Panc1 (cell line): ENCODE measurements at regions not wholly inside any gene's neighbourhood (a gene's known extent, or its start where the extent isn't known, plus 50 kb on each side); places are given as distances from the start of the nearest gene placed in this dataset.

ENCODE experiments used
- ATAC-seq: fragments of 200-7000 bp; cut with Tn5 transposase; 2 replicates; pipeline ENCODE4 v1.9.1; 2020; ENCODE audit warnings: mild to moderate bottlenecking, moderate library complexity
- BruUV-seq: library from RNA; stranded (reverse); fragments of 400-500 nt; replicated peaks from 2 replicates; lab custom pipeline; 2021; lab: Mats Ljungman, UMichigan
- CTCF ChIA-PET: fragments of 300-600 bp; sonication (Branson Sonifier 250); formaldehyde crosslinking; loops from one replicate; lab custom pipeline; 2022; ENCODE audit warnings: antibody characterized with exemption; lab: Charles Lee
- POLR2A ChIA-PET: fragments of 300-600 bp; sonication (Branson Sonifier 250); formaldehyde crosslinking; loops from one replicate; lab custom pipeline; 2022; ENCODE audit warnings: antibody characterized with exemption; lab: Charles Lee
- DNase-seq: peaks from one replicate; pipeline ENCODE4 v3.0.0-alpha.2; 2010; ENCODE audit warnings: low read depth, low spot score
- H3K27ac ChIP-seq: 2 replicates; pipeline ENCODE4 v1.5.1; 2011; ENCODE audit warnings: mild to moderate bottlenecking, low read length, inconsistent platforms
- H3K27me3 ChIP-seq: fragments of 200-500 bp; sonication (Bioruptor generic); 2 replicates; pipeline ENCODE4 v1.6.0; 2014; ENCODE audit warnings: low read length, inconsistent platforms; ENCODE audit not compliant: control insufficient read depth, insufficient read depth
- H3K36me3 ChIP-seq: fragments of 200-500 bp; sonication (Bioruptor generic); 2 replicates; pipeline ENCODE4 v1.5.1; 2014; ENCODE audit warnings: inconsistent platforms, mild to moderate bottlenecking, low read length, moderate library complexity; ENCODE audit not compliant: control insufficient read depth, insufficient read depth
- H3K4me1 ChIP-seq: 2 replicates; pipeline ENCODE4 v1.5.1; 2011; ENCODE audit warnings: inconsistent platforms, mild to moderate bottlenecking, low read length, moderate library complexity; ENCODE audit not compliant: control insufficient read depth, insufficient read depth
- H3K4me3 ChIP-seq, 2 experiments: 2 replicates each; pipeline ENCODE4 v1.5.1; 2011 to 2012; ENCODE audit warnings: low read depth in 2 of 2, low read length in 2 of 2, mild to moderate bottlenecking in 2 of 2, inconsistent platforms in 1 of 2, moderate library complexity in 1 of 2
- H3K9me3 ChIP-seq: fragments of 200-500 bp; sonication (Bioruptor generic); 2 replicates; pipeline ENCODE4 v1.5.1; 2014; ENCODE audit warnings: low read depth, mild to moderate bottlenecking, inconsistent platforms, low read length, moderate library complexity; ENCODE audit not compliant: control insufficient read depth, insufficient read depth
- CTCF ChIP-seq: fragments of 450-650 bp; IDR thresholded peaks from 2 replicates; pipeline ENCODE4 v1.5.1; 2017; ENCODE audit warnings: mild to moderate bottlenecking
- POLR2AphosphoS5 ChIP-seq: IDR thresholded peaks from 2 replicates; pipeline ENCODE4 v1.6.1; 2012; ENCODE audit warnings: mild to moderate bottlenecking, low read depth, low read length, moderate library complexity
- REST ChIP-seq, 2 experiments: IDR thresholded peaks; 2 replicates each; pipeline ENCODE4 v1.6.1; 2011 to 2012; ENCODE audit warnings: low read depth in 2 of 2, control low read depth in 1 of 2, low read length in 1 of 2, mild to moderate bottlenecking in 1 of 2, moderate library complexity in 1 of 2; ENCODE audit not compliant: insufficient read depth in 1 of 2
- SIN3A ChIP-seq: IDR thresholded peaks from 2 replicates; pipeline ENCODE4 v1.6.1; 2012; ENCODE audit warnings: low read depth, mild to moderate bottlenecking, low read length, moderate library complexity, borderline replicate concordance; ENCODE audit not compliant: insufficient read depth
- TCF7L2 ChIP-seq: IDR thresholded peaks from 2 replicates; pipeline ENCODE4 v1.6.1; 2011; ENCODE audit warnings: mild to moderate bottlenecking, low read depth, low read length, inconsistent platforms
- in situ Hi-C: cut with HindIII; loops from 2 replicates; pipeline ENCODE4 v1.10.0; 2016; ENCODE audit warnings: low sequenced_read_pairs, low pct_unique_long_range_greater_than_20kb
- intact Hi-C: fragments of 100-400 bp; cut with micrococcal nuclease; formaldehyde crosslinking; loops from one replicate; pipeline ENCODE4 v1.10.0; 2022; ENCODE audit not compliant: unreplicated experiment

- Histone ChIP-seq H3K27ac (no peak overlapping the region), H3K4me3 (no peak overlapping the region), H3K9me3 (no peaks in the 10 kb centered on the region), H3K27me3 (peaks cover 3% of the 10 kb centered on the region; the same call in 1 of the 2 replicates), H3K4me1 (no peaks in the 10 kb centered on the region), H3K36me3 (no peaks in the 10 kb centered on the region)
- no peak for TF ChIP-seq SIN3A
- TF ChIP-seq CTCF: no peak
- TF ChIP-seq REST (IDR thresholded peaks at IDR 0.05; ENCODE audit: insufficient read depth in 1 of 2, low read depth in 2 of 2, low read length in 1 of 2): no peak
- TF ChIP-seq POLR2AphosphoS5: no peak
- no peak for TF ChIP-seq TCF7L2
- in situ Hi-C loops (no loop called here), intact Hi-C loops (no loop called here)
- no peak for ATAC-seq
- CTCF ChIA-PET: no interaction called here
- POLR2A ChIA-PET: no interaction called here
- BruUV-seq: no TSS peak
- no peak for DNase-seq
Measured at GRCh38 chr20:17036541-17036940, 190.3 kb upstream of the PCSK2 start.

GRCh38 chr20:17042122-17042521 is 184.7 kb upstream of the PCSK2 start:
- no TSS peak for BruUV-seq
- H3K36me3 ChIP-seq: no peaks in the 10 kb centered on the region
- CTCF ChIA-PET: no interaction called here
- POLR2A ChIA-PET: no interaction called here
- H3K27me3 ChIP-seq: peaks cover 3% of the 10 kb centered on the region; the same call in 1 of the 2 replicates
- no peak overlapping the region for H3K4me3 ChIP-seq
- no peaks in the 10 kb centered on the region for H3K4me1 ChIP-seq
- intact Hi-C loops (no loop called here), in situ Hi-C loops (no loop called here)
- no peak for ATAC-seq
- no peak for DNase-seq
- no peak for TF ChIP-seq POLR2AphosphoS5
- no peak for TF ChIP-seq SIN3A
- TF ChIP-seq REST (IDR thresholded peaks at IDR 0.05; ENCODE audit: insufficient read depth in 1 of 2, low read depth in 2 of 2, low read length in 1 of 2): no peak
- no peak for TF ChIP-seq TCF7L2
- no peak for TF ChIP-seq CTCF
- H3K27ac ChIP-seq: no peak overlapping the region
- no peaks in the 10 kb centered on the region for H3K9me3 ChIP-seq
